Left ventricle myocardium inferior (tissue), 1 donor: ENCODE measurements at regions not wholly inside any gene's neighbourhood (a gene's known extent, or its start where the extent isn't known, plus 50 kb on each side); places are given as distances from the start of the nearest gene placed in this dataset.

Experiments used
- DNase-seq: peaks from one replicate; pipeline ENCODE4 v3.0.0-alpha.2; 2020
- H3K27ac ChIP-seq: fragments of 200-600 bp; replicated peaks from 2 replicates; pipeline ENCODE4 v1.8.0; 2021
- H3K27me3 ChIP-seq: fragments of 200-600 bp; 2 replicates; pipeline ENCODE4 v1.8.0; 2021; ENCODE audit warnings: low read depth
- H3K36me3 ChIP-seq: fragments of 200-600 bp; 2 replicates; pipeline ENCODE4 v1.8.0; 2021
- H3K4me1 ChIP-seq: fragments of 200-600 bp; 2 replicates; pipeline ENCODE4 v1.8.0; 2021
- H3K4me3 ChIP-seq: fragments of 200-600 bp; 2 replicates; pipeline ENCODE4 v1.8.0; 2021; ENCODE audit warnings: mild to moderate bottlenecking, moderate library complexity
- H3K9me3 ChIP-seq: fragments of 200-600 bp; replicated peaks from 2 replicates; pipeline ENCODE4 v1.8.0; 2021
- intact Hi-C: fragments of 100-400 bp; cut with micrococcal nuclease; formaldehyde crosslinking; loops from one replicate; pipeline ENCODE4 v1.11.0; 2022
- TF ChIP-seq, protein P1 (sequence below): fragments of 200-600 bp; IDR thresholded peaks from 2 replicates; pipeline ENCODE4 v1.8.0; 2021; ENCODE audit warnings: antibody characterized with exemption, mild to moderate bottlenecking, borderline replicate concordance
- donor health status: DM: no; HTN: yes; CAD: no; lungs with severe emphysema.

GRCh38 chr9:19583890-19584289 is 175.1 kb downstream of the ACER2 start:
- TF ChIP-seq, protein P1, sequence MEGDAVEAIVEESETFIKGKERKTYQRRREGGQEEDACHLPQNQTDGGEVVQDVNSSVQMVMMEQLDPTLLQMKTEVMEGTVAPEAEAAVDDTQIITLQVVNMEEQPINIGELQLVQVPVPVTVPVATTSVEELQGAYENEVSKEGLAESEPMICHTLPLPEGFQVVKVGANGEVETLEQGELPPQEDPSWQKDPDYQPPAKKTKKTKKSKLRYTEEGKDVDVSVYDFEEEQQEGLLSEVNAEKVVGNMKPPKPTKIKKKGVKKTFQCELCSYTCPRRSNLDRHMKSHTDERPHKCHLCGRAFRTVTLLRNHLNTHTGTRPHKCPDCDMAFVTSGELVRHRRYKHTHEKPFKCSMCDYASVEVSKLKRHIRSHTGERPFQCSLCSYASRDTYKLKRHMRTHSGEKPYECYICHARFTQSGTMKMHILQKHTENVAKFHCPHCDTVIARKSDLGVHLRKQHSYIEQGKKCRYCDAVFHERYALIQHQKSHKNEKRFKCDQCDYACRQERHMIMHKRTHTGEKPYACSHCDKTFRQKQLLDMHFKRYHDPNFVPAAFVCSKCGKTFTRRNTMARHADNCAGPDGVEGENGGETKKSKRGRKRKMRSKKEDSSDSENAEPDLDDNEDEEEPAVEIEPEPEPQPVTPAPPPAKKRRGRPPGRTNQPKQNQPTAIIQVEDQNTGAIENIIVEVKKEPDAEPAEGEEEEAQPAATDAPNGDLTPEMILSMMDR, result no peak
- H3K27ac ChIP-seq, result no peak overlapping the region
- H3K27me3 ChIP-seq, result no peaks in the 10 kb centered on the region
- intact Hi-C loops, result no loop called here
- H3K36me3 ChIP-seq, result no peaks in the 10 kb centered on the region
- peaks cover 16% of the 10 kb centered on the region for H3K9me3 ChIP-seq
- H3K4me1 ChIP-seq, result no peaks in the 10 kb centered on the region
- DNase-seq, result no peak
- no peak overlapping the region for H3K4me3 ChIP-seq

GRCh38 chr9:19577411-19577810 is 168.6 kb downstream of the ACER2 start:
- intact Hi-C loops, result no loop called here
- H3K9me3 ChIP-seq, result no peaks in the 10 kb centered on the region
- H3K27me3 ChIP-seq, result peaks cover 14% of the 10 kb centered on the region
- H3K4me1 ChIP-seq, result no peaks in the 10 kb centered on the region
- H3K27ac ChIP-seq, result no peak overlapping the region
- H3K36me3 ChIP-seq, result no peaks in the 10 kb centered on the region
- H3K4me3 ChIP-seq, result no peak overlapping the region
- TF ChIP-seq, protein P1, result no peak
- DNase-seq, result no peak

GRCh38 chr9:19568946-19569345 is 160.1 kb downstream of the ACER2 start:
- Histone ChIP-seq H3K36me3 (no peaks in the 10 kb centered on the region), H3K27ac (no peak overlapping the region), H3K4me3 (no peak overlapping the region), H3K27me3 (no peaks in the 10 kb centered on the region), H3K4me1 (no peaks in the 10 kb centered on the region), H3K9me3 (peaks cover 3% of the 10 kb centered on the region)
- DNase-seq, result no peak
- intact Hi-C loops, result no loop called here
- TF ChIP-seq, protein P1, result no peak

- H3K27ac ChIP-seq, result no peak overlapping the region
- no peaks in the 10 kb centered on the region for H3K27me3 ChIP-seq
- peaks cover 3% of the 10 kb centered on the region for H3K9me3 ChIP-seq
- H3K36me3 ChIP-seq, result no peaks in the 10 kb centered on the region
- intact Hi-C loops, result no loop called here
- no peak overlapping the region for H3K4me3 ChIP-seq
- H3K4me1 ChIP-seq, result no peaks in the 10 kb centered on the region
- no peak for DNase-seq
- TF ChIP-seq, protein P1, result no peak
Observed at GRCh38 chr9:19564396-19565061, 155.7 kb downstream of the ACER2 start.

GRCh38 chr9:19555214-19555613 is 146.4 kb downstream of the ACER2 start:
- Histone ChIP-seq H3K4me1 (peaks cover 8% of the 10 kb centered on the region), H3K27me3 (no peaks in the 10 kb centered on the region), H3K36me3 (no peaks in the 10 kb centered on the region), H3K9me3 (peaks cover 14% of the 10 kb centered on the region), H3K27ac (no peak overlapping the region), H3K4me3 (no peak overlapping the region)
- TF ChIP-seq, protein P1, result no peak
- intact Hi-C loops, result no loop called here
- no peak for DNase-seq

DNA sequence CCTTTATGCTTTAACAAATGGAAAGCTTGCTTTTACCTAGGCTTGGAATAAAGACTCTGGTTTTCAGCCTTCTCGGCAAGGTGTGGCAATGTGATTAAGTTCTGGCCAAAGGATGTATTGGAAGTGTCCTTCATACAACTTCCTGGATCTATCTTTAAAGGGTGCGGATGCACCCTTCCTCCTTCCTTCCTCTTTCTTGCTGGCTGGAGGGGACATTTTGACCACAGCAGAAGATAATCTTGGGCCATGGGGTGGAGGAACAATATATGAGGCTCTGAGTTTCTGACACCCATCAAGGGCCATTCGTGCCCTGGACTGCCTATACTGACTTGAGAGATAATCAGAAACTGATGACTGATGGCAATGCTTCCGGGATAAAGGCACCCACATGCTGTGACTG is 145.7 kb downstream of the ACER2 start:
- Histone ChIP-seq H3K27ac (no peak overlapping the region), H3K9me3 (peaks cover 14% of the 10 kb centered on the region), H3K36me3 (no peaks in the 10 kb centered on the region), H3K4me1 (peaks cover 8% of the 10 kb centered on the region), H3K4me3 (no peak overlapping the region), H3K27me3 (no peaks in the 10 kb centered on the region)
- TF ChIP-seq, protein P1, result no peak
- intact Hi-C loops, result no loop called here
- DNase-seq, result no peak
